ENCODE measurements at regions not wholly inside any gene's neighbourhood (a gene's known extent, or its start where the extent isn't known, plus 50 kb on each side); places are given as distances from the start of the nearest gene placed in this dataset.

- TF ChIP-seq CTCF (conservative IDR thresholded peaks at IDR 0.05; ENCODE audit: low read depth in 2 of 2) (no peak), EZH2phosphoT487 (IDR thresholded peaks at IDR 0.05; ENCODE audit: unreplicated experiment) (no peak), STAT1 (IDR thresholded peaks at IDR 0.05; ENCODE audit: unreplicated experiment) (no peak), JUNB (IDR thresholded peaks at IDR 0.05; ENCODE audit: unreplicated experiment) (no peak), ZNF331 (CRISPR knock-in tag; IDR thresholded peaks at IDR 0.05; ENCODE audit: low read depth) (no peak)
These were observed 700.6 kb downstream of the TECRL start (continued) for GRCh38 chr4:63708661-63709060.

- Histone ChIP-seq H3K4me2 (no peak overlapping the region), H3K4me1 (ENCODE audit: insufficient read depth) (peaks cover 12% of the 10 kb centered on the region), H3K27me3 (ENCODE audit: insufficient read depth) (no peaks in the 10 kb centered on the region), H3K27ac (ENCODE audit: low read depth) (no peak overlapping the region), H3K9me2 (ENCODE audit: insufficient read depth) (no peaks in the 10 kb centered on the region), H3K4me3 (no peak overlapping the region), H3F3A (replicated peaks; ENCODE audit: low read depth) (no peaks in the 10 kb centered on the region), H3K36me3 (ENCODE audit: insufficient read depth) (no peaks in the 10 kb centered on the region), H3K79me2 (replicated peaks; ENCODE audit: insufficient read depth) (no peaks in the 10 kb centered on the region), H4K20me1 (replicated peaks; ENCODE audit: insufficient read depth) (no peaks in the 10 kb centered on the region), H2AFZ (no peak overlapping the region)
- peaks cover 14% of the 10 kb centered on the region for H3K4me1 Mint-ChIP-seq
- H3K36me3 Mint-ChIP-seq (ENCODE audit: low read depth), result no peaks in the 10 kb centered on the region; the same call in 2 of the 3 replicates
- no peaks in the 10 kb centered on the region for H3K9me3 Mint-ChIP-seq
- no peak overlapping the region for H3K4me3 Mint-ChIP-seq
- ATAC-seq (peak; percentile 36; the same call in 2 of the 3 replicates), DNase-seq (ENCODE audit: low spot score) (peak; percentile 14)
- no peak for TF ChIP-seq STAT1 (IDR thresholded peaks at IDR 0.05; ENCODE audit: unreplicated experiment)
- no peak for TF ChIP-seq CREB1 (CRISPR knock-in tag; IDR thresholded peaks at IDR 0.05; ENCODE audit: low read depth)
- no peak for TF ChIP-seq POLR2AphosphoS5 (IDR thresholded peaks at IDR 0.05; ENCODE audit: low read depth)
- no peak for TF ChIP-seq REST (IDR thresholded peaks at IDR 0.05; ENCODE audit: unreplicated experiment)
- peaks cover 3% of the 10 kb centered on the region for H3K27me3 Mint-ChIP-seq (ENCODE audit: insufficient read depth, low read depth, poor library complexity)
- no peak overlapping the region for H3K27ac Mint-ChIP-seq
These were observed 708.7 kb downstream of the TECRL start for GRCh38 chr4:63700569-63700968.

- H3K79me2 ChIP-seq (replicated peaks; ENCODE audit: insufficient read depth), result no peaks in the 10 kb centered on the region
- no peak for DNase-seq (ENCODE audit: low spot score)
- Mint-ChIP-seq H3K4me1 (peaks cover 7% of the 10 kb centered on the region), H3K4me3 (no peak overlapping the region), H3K27ac (no peak overlapping the region), H3K27me3 (ENCODE audit: insufficient read depth, low read depth, poor library complexity) (no peaks in the 10 kb centered on the region), H3K9me3 (peaks cover 27% of the 10 kb centered on the region), H3K36me3 (ENCODE audit: low read depth) (peaks cover 24% of the 10 kb centered on the region)
- no peak overlapping the region for H2AFZ ChIP-seq
- no peak overlapping the region for H3K4me3 ChIP-seq
- no peaks in the 10 kb centered on the region for H3F3A ChIP-seq (replicated peaks; ENCODE audit: low read depth)
- no peaks in the 10 kb centered on the region for H4K20me1 ChIP-seq (replicated peaks; ENCODE audit: insufficient read depth)
- no peak overlapping the region for H3K4me2 ChIP-seq
- H3K27me3 ChIP-seq (ENCODE audit: insufficient read depth), result no peaks in the 10 kb centered on the region
- H3K36me3 ChIP-seq (ENCODE audit: insufficient read depth), result no peaks in the 10 kb centered on the region
- no peak for ATAC-seq
- no peak overlapping the region for H3K27ac ChIP-seq (ENCODE audit: low read depth)
- no peaks in the 10 kb centered on the region; the same call in 1 of the 2 replicates for H3K9me2 ChIP-seq (ENCODE audit: insufficient read depth)
- H3K4me1 ChIP-seq (ENCODE audit: insufficient read depth), result peaks cover 14% of the 10 kb centered on the region
- no peak for TF ChIP-seq POLR2AphosphoS5 (IDR thresholded peaks at IDR 0.05; ENCODE audit: low read depth)
- no peak for TF ChIP-seq ETS1 (IDR thresholded peaks at IDR 0.05)
- no peak for TF ChIP-seq EZH2 (IDR thresholded peaks at IDR 0.05; ENCODE audit: low read depth, unreplicated experiment)
- no peak for TF ChIP-seq CREB1 (CRISPR knock-in tag; IDR thresholded peaks at IDR 0.05; ENCODE audit: low read depth)
- TF ChIP-seq CTCF (conservative IDR thresholded peaks at IDR 0.05; ENCODE audit: low read depth in 2 of 2), result no peak
These were observed 715.9 kb downstream of the TECRL start for GRCh38 chr4:63693321-63693720.
